ENCODE measurements at regions not wholly inside any gene's neighbourhood (a gene's known extent, or its start where the extent isn't known, plus 50 kb on each side); places are given as distances from the start of the nearest gene placed in this dataset.
A peak's percentile ranks its signal among the peaks of the same experiment; 100 is the strongest.

- ATAC-seq: no peak
These were observed 114.4 kb upstream of the SIX2 start for GRCh38 chr2:45123521-45124191.

GRCh38 chr2:45123065-45123464 lies 113.8 kb upstream of the SIX2 start:
- TF ChIP-seq CBX8 (IDR thresholded peaks at IDR 0.05): no peak
- TF ChIP-seq HOXB13 (CRISPR knock-in tag; IDR thresholded peaks at IDR 0.05; ENCODE audit: low read depth): no peak
- TF ChIP-seq JUNB (IDR thresholded peaks at IDR 0.05): no peak
- WGBS (ENCODE audit: missing lambda C conversion rate): 52% methylated on average over 2 of the region's 2 CpGs
- H3K27ac ChIP-seq: no peak overlapping the region
- DNase-seq (ENCODE audit: low read depth in 1 of 2, low spot score in 1 of 2) (no peak), ATAC-seq (no peak), FAIRE-seq (no peak)
- no peak overlapping the region for H3K4me2 ChIP-seq
- POLR2A ChIA-PET: no interaction called here
- peaks cover 23% of the 10 kb centered on the region for H3K4me1 ChIP-seq
- H3K4me3 ChIP-seq: no peak overlapping the region
- no peaks in the 10 kb centered on the region for H3K9me3 ChIP-seq
- CTCF ChIA-PET: interaction anchor here (0.6 kb wide), 1 partner anchor 797 kb away, joined by 3 read pairs; no protein-coding TSS in a partner anchor

More at GRCh38 chr2:45123521-45124191, 114.4 kb upstream of the SIX2 start:
- DNase-seq (ENCODE audit: low read depth in 1 of 2, low spot score in 1 of 2): no peak
- H3K4me1 ChIP-seq: peaks cover 29% of the 10 kb centered on the region
- no peaks in the 10 kb centered on the region for H3K9me3 ChIP-seq
- no peak for TF ChIP-seq RFX5 (IDR thresholded peaks at IDR 0.05)
- WGBS (ENCODE audit: missing lambda C conversion rate): 68% methylated on average over 6 of the region's 6 CpGs
- H3K27ac ChIP-seq: no peak overlapping the region
- no peak overlapping the region for H3K4me2 ChIP-seq
- ChIA-PET CTCF (interaction anchor here (0.6 kb wide), 1 partner anchor 798 kb away, joined by 3 read pairs; no protein-coding TSS in a partner anchor), POLR2A (no interaction called here)
- no peak overlapping the region for H3K4me3 ChIP-seq
- FAIRE-seq: no peak

- H3K4me1 ChIP-seq: peaks cover 21% of the 10 kb centered on the region
- TF ChIP-seq ZFP36 (IDR thresholded peaks at IDR 0.05; ENCODE audit: borderline replicate concordance, partially characterized antibody): no peak
- TF ChIP-seq POLR2AphosphoS2 (conservative IDR thresholded peaks at IDR 0.05; ENCODE audit: low read length): no peak
- TF ChIP-seq JUN (IDR thresholded peaks at IDR 0.05): no peak
- no peak for TF ChIP-seq ZSCAN20 (CRISPR knock-in tag; IDR thresholded peaks at IDR 0.05)
- TF ChIP-seq RNF2 (IDR thresholded peaks at IDR 0.05; ENCODE audit: borderline replicate concordance, low read depth): no peak
- TF ChIP-seq USF2 (IDR thresholded peaks at IDR 0.05): no peak
- no peak for TF ChIP-seq CHD2 (IDR thresholded peaks at IDR 0.05; ENCODE audit: low read length, partially characterized antibody)
- no peak for TF ChIP-seq MAFK (IDR thresholded peaks at IDR 0.05; ENCODE audit: partially characterized antibody)
- TF ChIP-seq ZC3H11A (IDR thresholded peaks at IDR 0.05): no peak
- TF ChIP-seq CHD4 (IDR thresholded peaks at IDR 0.05; ENCODE audit: borderline replicate concordance): no peak
- TF ChIP-seq ZNF302 (CRISPR knock-in tag; IDR thresholded peaks at IDR 0.05): no peak
- TF ChIP-seq EP300 (IDR thresholded peaks at IDR 0.05): no peak
- TF ChIP-seq GATA3 (IDR thresholded peaks at IDR 0.05; ENCODE audit: borderline replicate concordance): no peak
- ChIA-PET POLR2A (no interaction called here), CTCF (interaction anchor here (0.6 to 2.3 kb wide), 8 partner anchors 12 to 719 kb away, joined by 3 to 5 read pairs (median 3); no protein-coding TSS in a partner anchor)
- no peak overlapping the region for H3K27ac ChIP-seq
- no peak overlapping the region for H3K4me3 ChIP-seq
- no peak for DNase-seq (ENCODE audit: low read depth in 1 of 2, low spot score in 1 of 2)
- FAIRE-seq: no peak
- ATAC-seq: peak in 1 of 2 experiments; percentile 36; a peak in 1 of 6 replicates
- no peak overlapping the region for H3K4me2 ChIP-seq
- 72% methylated on average over 5 of the region's 5 CpGs for WGBS (ENCODE audit: missing lambda C conversion rate)
- no peaks in the 10 kb centered on the region for H3K9me3 ChIP-seq
These were observed 112.1 kb upstream of the SIX2 start for GRCh38 chr2:45121236-45121927.

GRCh38 chr2:45120546-45120945 lies 111.3 kb upstream of the SIX2 start:
- no peak for TF ChIP-seq POLR2A (IDR thresholded peaks at IDR 0.05; ENCODE audit: low read length)
- no peak for TF ChIP-seq HOXB13 (CRISPR knock-in tag; IDR thresholded peaks at IDR 0.05; ENCODE audit: low read depth)
- TF ChIP-seq NR3C1 (IDR thresholded peaks at IDR 0.05): no peak
- no peak for TF ChIP-seq SMC3 (IDR thresholded peaks at IDR 0.05)
- TF ChIP-seq EP300 (IDR thresholded peaks at IDR 0.05): no peak
- no peak for TF ChIP-seq CBX2 (IDR thresholded peaks at IDR 0.05; ENCODE audit: borderline replicate concordance, low read depth)
- TF ChIP-seq RFX5 (IDR thresholded peaks at IDR 0.05): no peak
- no peak for TF ChIP-seq FOSB (CRISPR knock-in tag; IDR thresholded peaks at IDR 0.05)
- no peak for TF ChIP-seq NFE2L2 (conservative IDR thresholded peaks at IDR 0.05; ENCODE audit: low read length)
- no peak for TF ChIP-seq KDM1A (IDR thresholded peaks at IDR 0.05; ENCODE audit: low read depth)
- no peak for TF ChIP-seq TP53 (CRISPR knock-in tag; IDR thresholded peaks at IDR 0.05)
- TF ChIP-seq RCOR1 (IDR thresholded peaks at IDR 0.05; ENCODE audit: low read depth, low read length): no peak
- TF ChIP-seq POLR2AphosphoS2 (conservative IDR thresholded peaks at IDR 0.05; ENCODE audit: low read length): no peak
- TF ChIP-seq KDM5A (IDR thresholded peaks at IDR 0.05): no peak
- no peak for TF ChIP-seq MAX (IDR thresholded peaks at IDR 0.05)
- no peak for TF ChIP-seq CHD2 (IDR thresholded peaks at IDR 0.05; ENCODE audit: low read length, partially characterized antibody)
- no peak for TF ChIP-seq E2F6 (IDR thresholded peaks at IDR 0.05; ENCODE audit: borderline replicate concordance, low read depth)
- no peak for ATAC-seq
- ChIA-PET POLR2A (no interaction called here), CTCF (interaction anchor here (0.6 to 2.3 kb wide), 6 partner anchors 10 to 718 kb away, joined by 3 to 5 read pairs (median 3); no protein-coding TSS in a partner anchor)
- no peak for DNase-seq (ENCODE audit: low read depth in 1 of 2, low spot score in 1 of 2)
- Histone ChIP-seq H3K4me2 (no peak overlapping the region; the same call in 2 of the 3 replicates), H3K27ac (no peak overlapping the region; a peak in 1 of 6 replicates), H3K9me3 (no peaks in the 10 kb centered on the region), H3K4me1 (peaks cover 21% of the 10 kb centered on the region), H3K4me3 (no peak overlapping the region)
- no peak for FAIRE-seq

Data from A549 (cell line).